ENCODE measurements at regions not wholly inside any gene's neighbourhood (a gene's known extent, or its start where the extent isn't known, plus 50 kb on each side); places are given as distances from the start of the nearest gene placed in this dataset.
"Not testable (repeated sequence)": the region's sequence is repeated elsewhere in the genome, so short reads cannot be mapped to it uniquely, and the experiment has no call there.

DNA sequence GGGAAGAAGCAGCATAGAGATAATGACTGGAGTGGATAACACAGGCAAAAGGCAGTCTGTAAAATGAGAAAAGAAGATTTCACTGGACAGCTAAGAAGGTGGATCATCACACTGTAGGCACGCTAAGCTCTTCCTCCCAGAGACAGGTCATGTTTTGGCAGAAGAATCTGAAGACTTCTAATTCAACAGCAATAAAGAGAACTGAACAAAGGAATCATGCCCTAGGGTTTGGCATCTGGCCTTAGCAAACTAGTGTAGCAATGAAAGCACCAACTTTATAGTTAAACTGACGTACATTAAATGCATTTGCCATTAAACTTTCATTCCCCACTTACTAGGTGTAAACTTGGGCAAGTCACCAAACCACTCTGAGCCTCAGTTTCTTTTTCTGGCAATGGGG is 84.4 kb upstream of the SEM1 start:
- DNase-seq (ENCODE audit: low read depth, low spot score) = no peak
- ChIA-PET CTCF (no interaction called here), POLR2A (no interaction called here)
- TF ChIP-seq, protein P1, sequence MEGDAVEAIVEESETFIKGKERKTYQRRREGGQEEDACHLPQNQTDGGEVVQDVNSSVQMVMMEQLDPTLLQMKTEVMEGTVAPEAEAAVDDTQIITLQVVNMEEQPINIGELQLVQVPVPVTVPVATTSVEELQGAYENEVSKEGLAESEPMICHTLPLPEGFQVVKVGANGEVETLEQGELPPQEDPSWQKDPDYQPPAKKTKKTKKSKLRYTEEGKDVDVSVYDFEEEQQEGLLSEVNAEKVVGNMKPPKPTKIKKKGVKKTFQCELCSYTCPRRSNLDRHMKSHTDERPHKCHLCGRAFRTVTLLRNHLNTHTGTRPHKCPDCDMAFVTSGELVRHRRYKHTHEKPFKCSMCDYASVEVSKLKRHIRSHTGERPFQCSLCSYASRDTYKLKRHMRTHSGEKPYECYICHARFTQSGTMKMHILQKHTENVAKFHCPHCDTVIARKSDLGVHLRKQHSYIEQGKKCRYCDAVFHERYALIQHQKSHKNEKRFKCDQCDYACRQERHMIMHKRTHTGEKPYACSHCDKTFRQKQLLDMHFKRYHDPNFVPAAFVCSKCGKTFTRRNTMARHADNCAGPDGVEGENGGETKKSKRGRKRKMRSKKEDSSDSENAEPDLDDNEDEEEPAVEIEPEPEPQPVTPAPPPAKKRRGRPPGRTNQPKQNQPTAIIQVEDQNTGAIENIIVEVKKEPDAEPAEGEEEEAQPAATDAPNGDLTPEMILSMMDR (IDR thresholded peaks at IDR 0.05; ENCODE audit: insufficient read depth, low read length, missing control alignments) = no peak
- no peak overlapping the region for H3K4me3 ChIP-seq (ENCODE audit: low read depth, low read length)

DNA sequence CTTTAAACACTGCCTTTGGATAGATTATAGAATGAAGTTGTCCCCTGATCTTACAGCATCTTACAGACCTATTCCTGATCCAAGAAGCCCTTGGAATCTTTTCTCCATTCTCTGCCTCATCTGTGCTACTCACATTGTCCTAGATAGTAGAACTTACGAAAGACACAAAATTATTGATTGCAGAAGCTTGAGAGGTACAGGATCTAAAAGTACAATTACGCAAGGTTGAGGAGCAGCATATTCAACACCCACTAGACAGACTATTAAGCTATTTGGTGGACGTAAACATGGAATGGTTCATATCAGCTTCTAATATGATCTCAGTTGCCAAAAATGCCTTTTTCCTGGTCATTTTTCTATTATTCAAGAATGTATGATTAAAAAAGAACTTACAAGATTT is 90.5 kb upstream of the SEM1 start:
- TF ChIP-seq, protein P1 (IDR thresholded peaks at IDR 0.05; ENCODE audit: insufficient read depth, low read length, missing control alignments) = no peak
- H3K4me3 ChIP-seq (ENCODE audit: low read depth, low read length) = no peak overlapping the region
- CTCF ChIA-PET = no interaction called here
- POLR2A ChIA-PET = no interaction called here
- no peak for DNase-seq (ENCODE audit: low read depth, low spot score)

- no peak for DNase-seq (ENCODE audit: low read depth, low spot score)
- H3K4me3 ChIP-seq (ENCODE audit: low read depth, low read length) = no peak overlapping the region
- TF ChIP-seq, protein P1 (IDR thresholded peaks at IDR 0.05; ENCODE audit: insufficient read depth, low read length, missing control alignments) = no peak
- ChIA-PET POLR2A (no interaction called here), CTCF (no interaction called here)
Observed at GRCh38 chr7:96800824-96801223, 91.2 kb upstream of the SEM1 start.

DNA sequence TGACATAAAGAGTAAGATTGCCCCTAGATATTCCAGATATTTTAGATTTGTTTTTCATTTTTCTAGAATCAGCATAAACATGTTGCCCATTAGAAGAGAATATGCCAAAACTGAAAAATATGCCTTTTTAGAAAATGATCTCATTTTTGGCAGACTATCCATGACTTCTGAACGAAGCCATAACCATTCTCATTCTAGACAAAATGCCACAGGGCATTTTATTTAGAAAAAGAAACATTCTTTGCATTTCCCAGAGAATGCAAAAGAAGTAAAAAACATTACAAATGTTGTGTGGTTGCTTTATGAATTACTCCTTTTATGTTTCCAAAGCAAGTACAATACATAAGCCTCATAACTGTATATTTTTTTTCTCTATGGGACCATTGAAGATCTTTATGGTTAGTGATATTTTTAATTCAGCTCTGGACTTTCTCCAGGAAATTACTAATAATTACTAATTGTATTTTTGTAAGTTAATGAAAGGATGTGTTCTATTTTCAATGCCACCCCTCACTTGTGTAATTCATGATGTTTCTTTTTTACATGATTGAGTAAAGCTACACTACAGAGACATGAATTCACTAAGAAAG is 109.6 kb upstream of the SEM1 start:
- TF ChIP-seq, protein P1 (IDR thresholded peaks at IDR 0.05; ENCODE audit: insufficient read depth, low read length, missing control alignments) = no peak
- ChIA-PET CTCF (no interaction called here), POLR2A (no interaction called here)
- no peak for DNase-seq (ENCODE audit: low read depth, low spot score)
- H3K4me3 ChIP-seq (ENCODE audit: low read depth, low read length) = no peak overlapping the region

DNA sequence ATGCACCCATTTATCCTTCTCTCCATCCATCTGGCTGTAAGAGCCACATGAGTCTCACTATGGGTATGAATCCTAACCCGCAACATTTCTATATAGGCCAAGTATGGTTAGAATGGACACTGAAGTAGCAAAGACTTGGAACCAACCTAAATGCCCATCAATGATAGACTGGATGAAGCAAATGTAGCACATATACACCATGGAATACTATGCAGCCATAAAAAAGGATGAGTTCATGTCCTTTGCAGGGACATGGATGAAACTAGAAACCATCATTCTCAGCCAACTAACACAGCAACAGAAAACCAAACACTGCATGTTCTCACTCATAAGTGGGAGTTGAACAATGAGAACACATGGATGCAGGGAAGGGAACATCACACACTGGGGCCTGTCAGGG is 111.5 kb upstream of the SEM1 start:
- CTCF ChIA-PET; H3K4me3 ChIP-seq (ENCODE audit: low read depth, low read length); POLR2A ChIA-PET; DNase-seq (ENCODE audit: low read depth, low spot score): not testable (repeated sequence)

DNA sequence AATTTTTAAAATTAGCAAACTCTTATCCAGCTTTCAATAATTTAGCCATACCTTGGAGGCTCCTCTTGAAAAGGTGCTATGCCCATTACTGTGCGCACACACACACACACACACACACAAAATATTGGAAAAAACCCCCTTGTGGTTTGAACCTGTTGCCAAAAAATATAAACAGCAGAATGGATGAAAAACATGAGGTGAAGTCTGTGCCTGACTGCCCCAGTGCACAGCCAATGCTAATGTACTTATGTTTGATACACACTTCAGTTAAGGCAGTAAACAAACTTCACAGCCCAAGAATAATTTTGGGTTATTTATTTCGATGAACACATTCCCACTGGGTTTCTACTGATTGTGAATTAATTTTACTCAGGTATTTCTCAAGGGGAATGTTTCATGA is 113.2 kb upstream of the SEM1 start:
- no peak for DNase-seq (ENCODE audit: low read depth, low spot score)
- TF ChIP-seq, protein P1 (IDR thresholded peaks at IDR 0.05; ENCODE audit: insufficient read depth, low read length, missing control alignments) = no peak
- CTCF ChIA-PET = no interaction called here
- no peak overlapping the region for H3K4me3 ChIP-seq (ENCODE audit: low read depth, low read length)
- POLR2A ChIA-PET = no interaction called here

DNA sequence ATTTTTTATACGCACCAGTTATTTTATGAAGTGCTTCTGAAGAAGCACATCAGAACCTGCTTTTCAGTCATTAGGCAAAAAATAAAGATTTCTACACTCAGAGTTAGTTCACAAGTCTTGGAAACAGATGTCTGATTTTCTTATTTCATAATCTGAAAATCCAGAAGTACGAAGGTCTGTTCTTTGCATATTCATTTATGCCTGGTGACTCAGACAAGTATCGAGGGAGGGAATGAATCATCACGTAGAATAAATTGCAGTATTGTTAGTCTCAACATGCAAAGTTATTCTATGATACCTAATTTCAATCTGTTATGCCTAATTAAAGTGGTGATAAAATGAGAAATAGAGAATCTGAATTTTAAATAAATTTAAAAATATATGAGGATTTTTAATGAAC is 113.6 kb upstream of the SEM1 start:
- TF ChIP-seq, protein P1 (IDR thresholded peaks at IDR 0.05; ENCODE audit: insufficient read depth, low read length, missing control alignments) = no peak
- POLR2A ChIA-PET = no interaction called here
- DNase-seq (ENCODE audit: low read depth, low spot score) = no peak
- H3K4me3 ChIP-seq (ENCODE audit: low read depth, low read length) = no peak overlapping the region
- CTCF ChIA-PET = no interaction called here
